Adrenal gland (tissue), 5 donors: ENCODE measurements at regions not wholly inside any gene's neighbourhood (a gene's known extent, or its start where the extent isn't known, plus 50 kb on each side); places are given as distances from the start of the nearest gene placed in this dataset.

Source experiments
- CTCF ChIP-seq, 6 experiments: fragments of 450-650 bp in 4 of 6; fragments of 200-600 bp in 2 of 6; sonication (generic) in 1 of 6; IDR thresholded peaks; 1 replicate in 5 of 6; 2 replicates in 1 of 6; pipeline versions ENCODE4 v1.5.1 to v1.8.0; 2016 to 2021; ENCODE audit warnings: antibody characterized with exemption in 6 of 6, mild to moderate bottlenecking in 2 of 6, moderate library complexity in 1 of 6
- POLR2A ChIP-seq, 2 donors: fragments of 450-650 bp; IDR thresholded peaks; one replicate each; pipeline ENCODE4 v1.6.1; 2017; ENCODE audit warnings: antibody characterized with exemption in 2 of 2, mild to moderate bottlenecking in 2 of 2, moderate library complexity in 1 of 2
- donor health status: DM: no; HTN: no; CAD: no.

DNA sequence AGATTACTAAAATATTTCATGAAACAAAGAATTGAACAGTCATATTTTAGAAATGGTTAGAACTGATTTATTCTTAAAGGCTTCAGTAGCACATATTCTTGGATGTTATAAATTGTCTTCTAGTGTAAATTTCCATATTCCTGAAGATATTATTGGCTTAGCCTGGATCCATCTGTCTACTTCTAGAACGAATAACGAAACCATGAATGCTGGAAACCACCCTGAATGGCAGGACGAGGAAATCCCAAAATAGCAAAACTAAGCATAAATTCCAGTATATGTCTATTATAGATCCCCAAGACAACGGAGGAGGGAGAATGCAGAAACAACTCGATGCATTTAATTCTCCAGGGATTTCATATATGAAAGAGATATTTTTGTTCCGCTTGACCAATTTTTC lies 2191.0 kb upstream of the ACO1 start:
- TF ChIP-seq CTCF (IDR thresholded peaks at IDR 0.05) (no peak), POLR2A (IDR thresholded peaks at IDR 0.05) (no peak)
